HG03108 (cell line): ENCODE measurements at regions not wholly inside any gene's neighbourhood (a gene's known extent, or its start where the extent isn't known, plus 50 kb on each side); places are given as distances from the start of the nearest gene placed in this dataset.
"Not testable (repeated sequence)": the region's sequence is repeated elsewhere in the genome, so short reads cannot be mapped to it uniquely, and the experiment has no call there.

Experiments
- ATAC-seq: cut with Tn5 transposase; IDR thresholded peaks from one replicate; pipeline ENCODE4 v1.9.1; 2021; ENCODE audit warnings: moderate library complexity; ENCODE audit not compliant: unreplicated experiment

GRCh38 chr4:33886356-33886755, 2358.0 kb downstream of the ARAP2 start:
- no peak for ATAC-seq

- no peak for ATAC-seq
These were observed 2353.5 kb downstream of the ARAP2 start for GRCh38 chr4:33890841-33891240.

GRCh38 chr4:33911959-33912358, 2332.4 kb downstream of the ARAP2 start:
- ATAC-seq, result no peak

GRCh38 chr4:33914386-33914785, 2329.9 kb downstream of the ARAP2 start:
- ATAC-seq, result no peak

GRCh38 chr4:33923469-33923868, 2320.8 kb downstream of the ARAP2 start:
- no peak for ATAC-seq

GRCh38 chr4:33924239-33924638, 2320.1 kb downstream of the ARAP2 start:
- ATAC-seq, result no peak

GRCh38 chr4:33924811-33925210, 2319.5 kb downstream of the ARAP2 start:
- ATAC-seq, result no peak

GRCh38 chr4:33930497-33930896, 2313.8 kb downstream of the ARAP2 start:
- ATAC-seq, result no peak

- ATAC-seq, result no peak
These were observed 2313.3 kb downstream of the ARAP2 start for GRCh38 chr4:33931026-33931425.

- ATAC-seq, result no peak
These were observed 2304.0 kb downstream of the ARAP2 start for GRCh38 chr4:33940281-33940680.

GRCh38 chr4:33941854-33942253, 2302.5 kb downstream of the ARAP2 start:
- no peak for ATAC-seq

- ATAC-seq, result no peak
These were observed 2295.4 kb downstream of the ARAP2 start for GRCh38 chr4:33948921-33949320.

GRCh38 chr4:33953848-33954247, 2290.5 kb downstream of the ARAP2 start:
- not testable (repeated sequence) for ATAC-seq

- no peak for ATAC-seq
These were observed 2289.6 kb downstream of the ARAP2 start for GRCh38 chr4:33954759-33955158.

GRCh38 chr4:33959519-33959918, 2284.8 kb downstream of the ARAP2 start:
- no peak for ATAC-seq

GRCh38 chr4:33961761-33962160, 2282.6 kb downstream of the ARAP2 start:
- no peak for ATAC-seq

GRCh38 chr4:33966808-33967207, 2277.5 kb downstream of the ARAP2 start:
- ATAC-seq, result no peak

GRCh38 chr4:33974270-33974669, 2270.0 kb downstream of the ARAP2 start:
- ATAC-seq, result no peak

- no peak for ATAC-seq
These were observed 2268.3 kb downstream of the ARAP2 start for GRCh38 chr4:33975995-33976394.

- ATAC-seq, result not testable (repeated sequence)
These were observed 2264.5 kb downstream of the ARAP2 start for GRCh38 chr4:33979781-33980180.

GRCh38 chr4:33980361-33980760, 2264.0 kb downstream of the ARAP2 start:
- no peak for ATAC-seq

GRCh38 chr4:33989820-33990443, 2254.4 kb downstream of the ARAP2 start:
- ATAC-seq, result no peak

GRCh38 chr4:33996075-33996718, 2248.1 kb downstream of the ARAP2 start:
- ATAC-seq, result no peak
